ENCODE measurements at regions not wholly inside any gene's neighbourhood (a gene's known extent, or its start where the extent isn't known, plus 50 kb on each side); places are given as distances from the start of the nearest gene placed in this dataset.

- DNase-seq (ENCODE audit: low read depth, low spot score) = no peak
- H3K4me3 ChIP-seq (ENCODE audit: low read depth, low read length) = no peak overlapping the region
- CTCF ChIA-PET = no interaction called here
- H3K27me3 ChIP-seq (ENCODE audit: control insufficient read depth, insufficient read depth, low read length) = no peaks in the 10 kb centered on the region
- POLR2A ChIA-PET = no interaction called here
- no peak for TF ChIP-seq CTCF (IDR thresholded peaks at IDR 0.05; ENCODE audit: low read depth, low read length)
- H3K27ac ChIP-seq (ENCODE audit: low read depth, low read length) = no peak overlapping the region
- no peaks in the 10 kb centered on the region for H3K9me3 ChIP-seq (ENCODE audit: control insufficient read depth, insufficient read depth, low read length)
Observed at GRCh38 chr10:56298941-56299340, 62.1 kb downstream of the ZWINT start.

DNA sequence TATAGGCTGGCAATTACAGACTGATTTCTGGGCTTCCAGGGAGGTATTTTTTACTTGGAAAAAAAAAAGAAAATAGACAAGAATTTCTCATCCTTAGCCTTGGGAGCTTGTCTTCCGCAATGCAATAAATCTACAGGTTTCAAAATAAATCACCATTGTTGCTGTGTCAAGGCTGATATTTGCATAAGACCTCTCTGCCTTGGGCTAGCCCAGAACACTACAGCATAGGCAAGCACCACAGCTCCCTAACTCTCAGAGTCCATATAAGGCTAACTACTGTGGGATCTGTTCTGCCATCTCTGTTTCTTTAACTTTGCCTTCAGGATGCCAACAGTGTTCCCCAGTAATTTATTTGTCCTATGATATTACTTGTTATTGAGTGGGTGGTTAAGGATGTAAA lies 64.4 kb downstream of the ZWINT start:
- H3K9me3 ChIP-seq (ENCODE audit: control insufficient read depth, insufficient read depth, low read length) = 0 out of 2 replicates have a peak, but pooled peaks cover 3% of the 10 kb centered on the region
- no peak for DNase-seq (ENCODE audit: low read depth, low spot score)
- POLR2A ChIA-PET = no interaction called here
- no peak overlapping the region for H3K4me3 ChIP-seq (ENCODE audit: low read depth, low read length)
- no peak overlapping the region for H3K27ac ChIP-seq (ENCODE audit: low read depth, low read length)
- no peaks in the 10 kb centered on the region for H3K27me3 ChIP-seq (ENCODE audit: control insufficient read depth, insufficient read depth, low read length)
- CTCF ChIA-PET = no interaction called here
- TF ChIP-seq CTCF (IDR thresholded peaks at IDR 0.05; ENCODE audit: low read depth, low read length) = no peak

DNA sequence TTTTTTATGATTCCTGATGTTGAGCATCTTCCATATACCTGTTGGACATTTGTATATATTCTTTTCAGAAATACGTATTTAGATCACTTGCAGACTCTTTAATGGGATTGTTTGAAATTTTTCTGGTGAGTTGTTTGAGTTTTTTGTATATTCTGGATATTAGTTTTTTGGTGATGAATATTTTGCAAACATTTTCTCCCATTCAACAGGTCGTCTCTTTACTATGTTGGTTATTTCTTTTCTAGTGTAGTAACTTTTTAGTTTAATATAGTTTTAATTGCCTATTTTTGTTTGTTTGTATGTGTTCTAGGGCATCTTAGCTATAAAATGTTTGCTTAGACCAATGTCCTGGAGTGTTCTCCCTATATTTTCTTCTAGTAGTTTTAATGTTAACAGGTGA lies 72.7 kb downstream of the ZWINT start:
- CTCF ChIA-PET = no interaction called here
- H3K27me3 ChIP-seq (ENCODE audit: control insufficient read depth, insufficient read depth, low read length) = no peaks in the 10 kb centered on the region

DNA sequence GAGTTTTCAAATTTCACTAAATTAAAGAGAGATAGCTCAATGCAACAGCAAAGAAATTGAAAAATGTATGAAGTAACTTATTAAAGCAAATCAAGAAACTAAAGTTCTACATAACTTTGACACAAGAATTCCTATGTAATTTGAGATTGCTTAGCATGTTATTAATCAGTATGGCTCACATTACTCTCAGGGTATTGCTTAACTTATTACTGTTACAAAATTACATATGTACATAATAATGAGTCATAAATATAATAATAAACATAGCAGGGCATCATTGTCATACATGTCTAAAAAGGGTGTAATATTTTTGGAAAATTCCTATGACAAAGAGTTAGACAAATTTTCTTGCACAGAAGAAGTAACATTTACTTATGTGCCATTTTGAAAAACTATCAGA lies 75.0 kb downstream of the ZWINT start:
- Histone ChIP-seq H3K4me3 (ENCODE audit: low read depth, low read length) (no peak overlapping the region), H3K27ac (ENCODE audit: low read depth, low read length) (no peak overlapping the region), H3K9me3 (ENCODE audit: control insufficient read depth, insufficient read depth, low read length) (no peaks in the 10 kb centered on the region), H3K27me3 (ENCODE audit: control insufficient read depth, insufficient read depth, low read length) (no peaks in the 10 kb centered on the region)
- no peak for TF ChIP-seq CTCF (IDR thresholded peaks at IDR 0.05; ENCODE audit: low read depth, low read length)
- POLR2A ChIA-PET = no interaction called here
- no peak for DNase-seq (ENCODE audit: low read depth, low spot score)
- CTCF ChIA-PET = no interaction called here

More for the DNA sequence above, 72.7 kb downstream of the ZWINT start:
- POLR2A ChIA-PET = no interaction called here
- no peak for DNase-seq (ENCODE audit: low read depth, low spot score)
- Histone ChIP-seq H3K27ac (ENCODE audit: low read depth, low read length) (no peak overlapping the region), H3K9me3 (ENCODE audit: control insufficient read depth, insufficient read depth, low read length) (0 out of 2 replicates have a peak, but pooled peaks cover under 1% of the 10 kb centered on the region), H3K4me3 (ENCODE audit: low read depth, low read length) (no peak overlapping the region)
- no peak for TF ChIP-seq CTCF (IDR thresholded peaks at IDR 0.05; ENCODE audit: low read depth, low read length)

DNA sequence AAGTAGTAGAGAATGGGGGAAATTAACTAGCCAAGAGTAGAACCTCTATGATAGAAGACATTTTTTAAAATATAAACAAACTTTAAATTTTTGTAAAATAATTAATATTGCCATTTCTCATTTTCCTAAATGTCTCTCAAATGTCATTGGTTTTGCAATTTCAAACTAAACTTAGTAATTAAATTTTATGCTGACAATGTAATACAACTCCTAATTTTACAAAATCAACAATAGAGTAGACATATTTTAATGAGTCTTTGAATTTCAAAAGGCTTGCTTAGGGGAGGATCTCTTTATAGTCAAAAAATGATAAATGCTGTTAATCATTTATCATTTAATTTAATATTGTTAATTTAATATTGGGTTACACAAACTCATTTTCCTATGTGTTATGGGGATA lies 81.8 kb downstream of the ZWINT start:
- ChIA-PET POLR2A (no interaction called here), CTCF (no interaction called here)
- no peak for DNase-seq (ENCODE audit: low read depth, low spot score)
- Histone ChIP-seq H3K4me3 (ENCODE audit: low read depth, low read length) (no peak overlapping the region), H3K27ac (ENCODE audit: low read depth, low read length) (no peak overlapping the region), H3K9me3 (ENCODE audit: control insufficient read depth, insufficient read depth, low read length) (no peaks in the 10 kb centered on the region), H3K27me3 (ENCODE audit: control insufficient read depth, insufficient read depth, low read length) (no peaks in the 10 kb centered on the region)
- no peak for TF ChIP-seq CTCF (IDR thresholded peaks at IDR 0.05; ENCODE audit: low read depth, low read length)
